Natural killer cell (primary cell): ENCODE measurements at regions not wholly inside any gene's neighbourhood (a gene's known extent, or its start where the extent isn't known, plus 50 kb on each side); places are given as distances from the start of the nearest gene placed in this dataset.

Source experiments
- ATAC-seq, 3 donors: fragments of 150-1000 bp in 2 of 3; fragments of 200-7000 bp in 1 of 3; cut with Tn5 transposase; 1 replicate in 1 of 3; 2 replicates in 2 of 3; pipeline ENCODE4 v1.10.0; 2021; ENCODE audit warnings: mild to moderate bottlenecking in 2 of 3, moderate library complexity in 2 of 3
- DNase-seq, 2 donors: peaks; one replicate each; pipeline versions ENCODE4 v3.0.0 to v3.0.0-alpha.2; 2013 to 2021; ENCODE audit warnings: mixed read lengths in 1 of 2
- H3K27ac ChIP-seq: one replicate; pipeline ENCODE4 v1.5.1; 2013; ENCODE audit warnings: mild to moderate bottlenecking, low read length
- H3K27me3 ChIP-seq: one replicate; pipeline ENCODE4 v1.6.1; 2013; ENCODE audit warnings: low read length; ENCODE audit not compliant: control insufficient read depth, insufficient read depth
- H3K36me3 ChIP-seq: one replicate; pipeline ENCODE4 v1.6.1; 2013; ENCODE audit warnings: low read length; ENCODE audit not compliant: control insufficient read depth, insufficient read depth
- H3K4me1 ChIP-seq: one replicate; pipeline ENCODE4 v1.6.1; 2013; ENCODE audit warnings: low read length; ENCODE audit not compliant: control insufficient read depth, insufficient read depth
- H3K4me3 ChIP-seq: one replicate; pipeline ENCODE4 v1.5.1; 2013; ENCODE audit warnings: low read length
- H3K9me3 ChIP-seq: one replicate; pipeline ENCODE4 v1.6.1; 2013; ENCODE audit warnings: low read length; ENCODE audit not compliant: control insufficient read depth, insufficient read depth
- H3K27ac Mint-ChIP-seq, 2 donors: one replicate each; pipeline ENCODE4 v1.8.0; 2022; ENCODE audit warnings: mild to moderate bottlenecking in 2 of 2, mixed read lengths in 2 of 2, moderate library complexity in 1 of 2
- H3K27me3 Mint-ChIP-seq, 2 donors: one replicate each; pipeline ENCODE4 v1.8.0; 2022; ENCODE audit warnings: low read depth in 2 of 2, mixed read lengths in 2 of 2
- H3K36me3 Mint-ChIP-seq: one replicate; pipeline ENCODE4 v1.8.0; 2022; ENCODE audit warnings: mixed read lengths
- H3K4me1 Mint-ChIP-seq, 2 donors: one replicate each; pipeline ENCODE4 v1.8.0; 2022; ENCODE audit warnings: mixed read lengths in 2 of 2
- H3K4me3 Mint-ChIP-seq: one replicate; pipeline ENCODE4 v1.8.0; 2022; ENCODE audit warnings: mild to moderate bottlenecking, moderate library complexity, mixed read lengths
- H3K9me3 Mint-ChIP-seq, 2 donors: one replicate each; pipeline ENCODE4 v1.8.0; 2022; ENCODE audit warnings: mixed read lengths in 2 of 2
- WGBS: methylation state at CpG from one replicate; pipeline ENCODE4 v1.1.7; 2013; ENCODE audit warnings: missing lambda C conversion rate; ENCODE audit not compliant: insufficient coverage; 5-methylcytosine and 5-hydroxymethylcytosine counted together
- intact Hi-C: fragments of 100-400 bp; cut with micrococcal nuclease; formaldehyde crosslinking; loops from one replicate; pipeline ENCODE4 v1.14.2; 2022
- TF ChIP-seq, protein P1 (sequence below): fragments of 200-600 bp; IDR thresholded peaks from one replicate; pipeline ENCODE4 v1.8.0; 2022; ENCODE audit warnings: antibody characterized with exemption

DNA sequence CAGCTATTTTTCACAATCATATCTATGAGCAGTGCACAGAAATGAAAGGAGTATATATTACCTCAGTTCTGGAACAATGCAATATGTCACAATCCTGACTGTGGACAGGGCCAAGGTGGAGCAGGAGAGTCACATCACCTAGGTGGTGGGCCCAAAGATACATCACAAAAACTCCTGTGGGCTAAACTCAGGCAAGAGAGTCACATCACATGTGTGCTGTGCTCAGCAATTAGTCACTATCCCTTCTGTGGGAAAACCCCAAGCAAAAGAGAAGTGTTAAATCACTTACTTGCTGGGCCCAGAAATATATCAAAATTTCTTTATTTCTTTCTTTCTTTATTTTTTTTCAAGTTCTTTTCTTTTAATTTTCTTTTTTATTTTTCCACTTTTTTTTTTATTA lies 249.6 kb downstream of the RPS4Y2 start:
- H3K9me3 Mint-ChIP-seq, result peaks cover 0 to 3% of the 10 kb centered on the region in 2 donors
- intact Hi-C loops, result no loop called here
- H3K27me3 Mint-ChIP-seq, result no peaks in the 10 kb centered on the region
- Histone ChIP-seq H3K27me3 (no peaks in the 10 kb centered on the region), H3K4me3 (no peak overlapping the region), H3K4me1 (no peaks in the 10 kb centered on the region), H3K36me3 (no peaks in the 10 kb centered on the region), H3K9me3 (no peaks in the 10 kb centered on the region), H3K27ac (no peak overlapping the region)
- DNase-seq (no peak), ATAC-seq (peak in 1 of 3 donors; percentile 34)
- no peaks in the 10 kb centered on the region for H3K36me3 Mint-ChIP-seq
- no peak overlapping the region for H3K27ac Mint-ChIP-seq
- TF ChIP-seq, protein P1, sequence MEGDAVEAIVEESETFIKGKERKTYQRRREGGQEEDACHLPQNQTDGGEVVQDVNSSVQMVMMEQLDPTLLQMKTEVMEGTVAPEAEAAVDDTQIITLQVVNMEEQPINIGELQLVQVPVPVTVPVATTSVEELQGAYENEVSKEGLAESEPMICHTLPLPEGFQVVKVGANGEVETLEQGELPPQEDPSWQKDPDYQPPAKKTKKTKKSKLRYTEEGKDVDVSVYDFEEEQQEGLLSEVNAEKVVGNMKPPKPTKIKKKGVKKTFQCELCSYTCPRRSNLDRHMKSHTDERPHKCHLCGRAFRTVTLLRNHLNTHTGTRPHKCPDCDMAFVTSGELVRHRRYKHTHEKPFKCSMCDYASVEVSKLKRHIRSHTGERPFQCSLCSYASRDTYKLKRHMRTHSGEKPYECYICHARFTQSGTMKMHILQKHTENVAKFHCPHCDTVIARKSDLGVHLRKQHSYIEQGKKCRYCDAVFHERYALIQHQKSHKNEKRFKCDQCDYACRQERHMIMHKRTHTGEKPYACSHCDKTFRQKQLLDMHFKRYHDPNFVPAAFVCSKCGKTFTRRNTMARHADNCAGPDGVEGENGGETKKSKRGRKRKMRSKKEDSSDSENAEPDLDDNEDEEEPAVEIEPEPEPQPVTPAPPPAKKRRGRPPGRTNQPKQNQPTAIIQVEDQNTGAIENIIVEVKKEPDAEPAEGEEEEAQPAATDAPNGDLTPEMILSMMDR, result no peak
- no peaks in the 10 kb centered on the region for H3K4me1 Mint-ChIP-seq
- H3K4me3 Mint-ChIP-seq, result no peak overlapping the region

- DNase-seq, result no peak
- Histone ChIP-seq H3K36me3 (no peaks in the 10 kb centered on the region), H3K4me1 (peaks cover 8% of the 10 kb centered on the region), H3K4me3 (no peak overlapping the region), H3K27me3 (no peaks in the 10 kb centered on the region), H3K9me3 (no peaks in the 10 kb centered on the region), H3K27ac (no peak overlapping the region)
- no peak overlapping the region for H3K4me3 Mint-ChIP-seq
- H3K36me3 Mint-ChIP-seq, result no peaks in the 10 kb centered on the region
- 92% methylated on average over 2 of the region's 3 CpGs for WGBS
- intact Hi-C loops, result no loop called here
- H3K9me3 Mint-ChIP-seq, result no peaks in the 10 kb centered on the region
- no peak for ATAC-seq
- H3K4me1 Mint-ChIP-seq, result peaks cover 0 to 10% of the 10 kb centered on the region in 2 donors
- TF ChIP-seq, protein P1, result no peak
- H3K27ac Mint-ChIP-seq, result no peak overlapping the region
- no peaks in the 10 kb centered on the region for H3K27me3 Mint-ChIP-seq
These were observed 265.9 kb downstream of the RPS4Y2 start for GRCh38 chrY:21021811-21022210.

DNA sequence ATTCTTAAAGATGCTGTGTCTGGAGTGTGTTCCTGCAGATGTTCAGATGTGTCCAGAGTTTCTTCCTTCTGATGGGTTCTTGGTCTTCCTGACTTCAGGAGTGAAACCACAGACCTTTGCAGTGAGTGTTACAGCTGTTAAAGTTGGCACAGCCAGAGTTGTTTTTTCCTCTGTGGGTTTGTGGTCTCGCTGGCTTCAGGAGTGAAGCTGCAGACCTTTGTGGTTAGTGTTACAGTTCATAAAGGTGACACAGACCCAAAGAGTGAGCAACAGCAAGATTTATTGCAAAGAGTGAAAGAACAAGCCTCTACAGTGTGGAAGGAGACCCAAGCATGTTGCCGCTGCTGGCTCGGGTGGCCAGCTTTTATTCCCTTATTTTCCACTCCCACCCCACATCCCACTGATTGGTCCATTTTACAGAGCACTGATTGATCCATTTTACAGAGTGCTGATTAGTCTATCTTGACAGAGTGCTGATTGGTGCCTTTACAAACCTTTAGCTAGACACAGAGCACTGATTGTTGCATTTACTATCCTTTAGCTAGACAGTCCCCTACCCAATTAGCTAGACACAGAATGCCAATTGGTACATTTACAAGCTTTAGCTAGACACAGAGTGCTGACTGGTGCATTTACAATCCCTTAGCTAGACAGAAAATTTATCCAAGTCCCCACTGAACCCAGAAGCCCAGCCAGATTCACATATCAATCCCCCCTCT lies 266.6 kb downstream of the RPS4Y2 start:
- 0% methylated on average over 3 of the region's 3 CpGs for WGBS
- H3K4me1 Mint-ChIP-seq, result peaks cover 0 to 10% of the 10 kb centered on the region in 2 donors
- intact Hi-C loops, result no loop called here
- Histone ChIP-seq H3K4me1 (peaks cover 8% of the 10 kb centered on the region), H3K27ac (no peak overlapping the region), H3K27me3 (no peaks in the 10 kb centered on the region), H3K4me3 (no peak overlapping the region), H3K9me3 (no peaks in the 10 kb centered on the region), H3K36me3 (no peaks in the 10 kb centered on the region)
- H3K36me3 Mint-ChIP-seq, result no peaks in the 10 kb centered on the region
- ATAC-seq (no peak), DNase-seq (peak in 1 of 2 donors; percentile 41)
- no peaks in the 10 kb centered on the region for H3K9me3 Mint-ChIP-seq
- no peak overlapping the region for H3K4me3 Mint-ChIP-seq
- TF ChIP-seq, protein P1, result no peak
- no peaks in the 10 kb centered on the region for H3K27me3 Mint-ChIP-seq
- no peak overlapping the region for H3K27ac Mint-ChIP-seq

DNA sequence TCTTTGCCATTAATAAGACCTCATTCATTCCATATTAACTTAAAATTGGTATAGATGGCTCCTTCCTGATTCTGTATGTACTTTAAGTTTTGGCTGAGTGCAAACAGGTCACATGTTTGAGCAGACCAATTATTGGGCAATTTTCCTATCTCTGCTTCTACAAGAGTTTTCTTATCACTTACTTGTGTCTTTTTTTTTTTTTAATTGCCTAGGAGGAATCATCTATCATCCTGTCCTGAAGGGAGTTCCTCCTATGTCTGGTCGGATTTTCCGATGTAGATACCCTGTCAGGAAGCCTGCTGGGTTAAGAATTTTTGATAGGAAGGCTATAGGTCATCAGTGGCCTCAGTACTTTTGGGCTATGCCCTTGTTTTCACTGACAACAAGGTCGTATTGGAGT lies 268.0 kb downstream of the RPS4Y2 start:
- Mint-ChIP-seq H3K9me3 (no peaks in the 10 kb centered on the region), H3K27me3 (no peaks in the 10 kb centered on the region), H3K4me1 (peaks cover 0 to 10% of the 10 kb centered on the region in 2 donors), H3K36me3 (no peaks in the 10 kb centered on the region), H3K4me3 (no peak overlapping the region), H3K27ac (no peak overlapping the region)
- Histone ChIP-seq H3K36me3 (no peaks in the 10 kb centered on the region), H3K4me3 (no peak overlapping the region), H3K27ac (no peak overlapping the region), H3K9me3 (no peaks in the 10 kb centered on the region), H3K27me3 (no peaks in the 10 kb centered on the region), H3K4me1 (peaks cover 8% of the 10 kb centered on the region)
- TF ChIP-seq, protein P1, result no peak
- intact Hi-C loops, result no loop called here
- ATAC-seq (no peak), DNase-seq (no peak)
- 50% methylated on average over 2 of the region's 3 CpGs for whole genome bisulfite sequencing
